ENCODE measurements at regions not wholly inside any gene's neighbourhood (a gene's known extent, or its start where the extent isn't known, plus 50 kb on each side); places are given as distances from the start of the nearest gene placed in this dataset.

GRCh38 chr2:6325616-6326015, 540.1 kb downstream of the CMPK2 start:
- Mint-ChIP-seq H3K27me3 (ENCODE audit: low read depth) (peaks cover 1% of the 10 kb centered on the region), H3K27ac (ENCODE audit: unreplicated experiment) (no peak overlapping the region), H3K9me3 (ENCODE audit: low read depth) (peaks cover 18% of the 10 kb centered on the region), H3K4me1 (ENCODE audit: low read depth) (no peaks in the 10 kb centered on the region), H3K4me3 (ENCODE audit: unreplicated experiment) (no peak overlapping the region), H3K36me3 (ENCODE audit: low read depth) (peaks cover 1% of the 10 kb centered on the region)
- DNase-seq (ENCODE audit: low spot score), result no peak
- TF ChIP-seq, protein P1, sequence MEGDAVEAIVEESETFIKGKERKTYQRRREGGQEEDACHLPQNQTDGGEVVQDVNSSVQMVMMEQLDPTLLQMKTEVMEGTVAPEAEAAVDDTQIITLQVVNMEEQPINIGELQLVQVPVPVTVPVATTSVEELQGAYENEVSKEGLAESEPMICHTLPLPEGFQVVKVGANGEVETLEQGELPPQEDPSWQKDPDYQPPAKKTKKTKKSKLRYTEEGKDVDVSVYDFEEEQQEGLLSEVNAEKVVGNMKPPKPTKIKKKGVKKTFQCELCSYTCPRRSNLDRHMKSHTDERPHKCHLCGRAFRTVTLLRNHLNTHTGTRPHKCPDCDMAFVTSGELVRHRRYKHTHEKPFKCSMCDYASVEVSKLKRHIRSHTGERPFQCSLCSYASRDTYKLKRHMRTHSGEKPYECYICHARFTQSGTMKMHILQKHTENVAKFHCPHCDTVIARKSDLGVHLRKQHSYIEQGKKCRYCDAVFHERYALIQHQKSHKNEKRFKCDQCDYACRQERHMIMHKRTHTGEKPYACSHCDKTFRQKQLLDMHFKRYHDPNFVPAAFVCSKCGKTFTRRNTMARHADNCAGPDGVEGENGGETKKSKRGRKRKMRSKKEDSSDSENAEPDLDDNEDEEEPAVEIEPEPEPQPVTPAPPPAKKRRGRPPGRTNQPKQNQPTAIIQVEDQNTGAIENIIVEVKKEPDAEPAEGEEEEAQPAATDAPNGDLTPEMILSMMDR (IDR thresholded peaks at IDR 0.05), result no peak

- peaks cover 1% of the 10 kb centered on the region for H3K27me3 Mint-ChIP-seq (ENCODE audit: low read depth)
- no peak overlapping the region for H3K4me3 Mint-ChIP-seq (ENCODE audit: unreplicated experiment)
- no peaks in the 10 kb centered on the region for H3K36me3 Mint-ChIP-seq (ENCODE audit: low read depth)
Measured at GRCh38 chr2:6326958-6327357, 538.7 kb downstream of the CMPK2 start.

GRCh38 chr2:6336752-6337471, 528.8 kb downstream of the CMPK2 start:
- Mint-ChIP-seq H3K4me3 (ENCODE audit: unreplicated experiment) (no peak overlapping the region), H3K27ac (ENCODE audit: unreplicated experiment) (no peak overlapping the region), H3K4me1 (ENCODE audit: low read depth) (peaks cover 7% of the 10 kb centered on the region), H3K9me3 (ENCODE audit: low read depth) (no peaks in the 10 kb centered on the region), H3K27me3 (ENCODE audit: low read depth) (peaks cover 8% of the 10 kb centered on the region), H3K36me3 (ENCODE audit: low read depth) (peaks cover 2% of the 10 kb centered on the region)
- TF ChIP-seq, protein P1 (IDR thresholded peaks at IDR 0.05), result no peak
- DNase-seq (ENCODE audit: low spot score), result no peak

More at GRCh38 chr2:6326958-6327357, 538.7 kb downstream of the CMPK2 start:
- TF ChIP-seq, protein P1 (IDR thresholded peaks at IDR 0.05), result no peak
- no peak for DNase-seq (ENCODE audit: low spot score)
- H3K27ac Mint-ChIP-seq (ENCODE audit: unreplicated experiment), result no peak overlapping the region
- no peaks in the 10 kb centered on the region for H3K4me1 Mint-ChIP-seq (ENCODE audit: low read depth)
- peaks cover 15% of the 10 kb centered on the region for H3K9me3 Mint-ChIP-seq (ENCODE audit: low read depth)

- Mint-ChIP-seq H3K27ac (ENCODE audit: unreplicated experiment) (no peak overlapping the region), H3K4me1 (ENCODE audit: low read depth) (peaks cover 7% of the 10 kb centered on the region), H3K9me3 (ENCODE audit: low read depth) (no peaks in the 10 kb centered on the region), H3K4me3 (ENCODE audit: unreplicated experiment) (no peak overlapping the region), H3K27me3 (ENCODE audit: low read depth) (peaks cover 8% of the 10 kb centered on the region), H3K36me3 (ENCODE audit: low read depth) (no peaks in the 10 kb centered on the region)
- TF ChIP-seq, protein P1 (IDR thresholded peaks at IDR 0.05), result no peak
- no peak for DNase-seq (ENCODE audit: low spot score)
Measured at GRCh38 chr2:6337472-6337820, 528.3 kb downstream of the CMPK2 start.

GRCh38 chr2:6341588-6342129, 524.0 kb downstream of the CMPK2 start:
- Mint-ChIP-seq H3K9me3 (ENCODE audit: low read depth) (no peaks in the 10 kb centered on the region), H3K27me3 (ENCODE audit: low read depth) (peaks cover 7% of the 10 kb centered on the region), H3K4me1 (ENCODE audit: low read depth) (peaks cover 7% of the 10 kb centered on the region), H3K36me3 (ENCODE audit: low read depth) (no peaks in the 10 kb centered on the region), H3K4me3 (ENCODE audit: unreplicated experiment) (no peak overlapping the region), H3K27ac (ENCODE audit: unreplicated experiment) (no peak overlapping the region)
- DNase-seq (ENCODE audit: low spot score), result no peak
- TF ChIP-seq, protein P1 (IDR thresholded peaks at IDR 0.05), result no peak

All from chondrocyte (in vitro differentiated cells).